ENCODE measurements at regions not wholly inside any gene's neighbourhood (a gene's known extent, or its start where the extent isn't known, plus 50 kb on each side); places are given as distances from the start of the nearest gene placed in this dataset.

- no peak for TF ChIP-seq ZNF609 (CRISPR knock-in tag; IDR thresholded peaks at IDR 0.05; ENCODE audit: borderline replicate concordance)
- no peak for TF ChIP-seq ZNF160 (CRISPR knock-in tag; IDR thresholded peaks at IDR 0.05)
- TF ChIP-seq ATF2 (CRISPR knock-in tag; IDR thresholded peaks at IDR 0.05) = no peak
- no peak for TF ChIP-seq ZNF768 (CRISPR knock-in tag; IDR thresholded peaks at IDR 0.05)
- no peak for TF ChIP-seq POLR2A (IDR thresholded peaks at IDR 0.05; ENCODE audit: insufficient read depth in 1 of 2, low read depth in 2 of 2, low read length in 2 of 2)
- TF ChIP-seq HOXA7 (CRISPR knock-in tag; IDR thresholded peaks at IDR 0.05) = no peak
- TF ChIP-seq ZNF143 (CRISPR knock-in tag; IDR thresholded peaks at IDR 0.05) = no peak
These were observed 254.2 kb upstream of the STT3B start (continued) for GRCh38 chr3:31278532-31278931.

GRCh38 chr3:31284776-31285175 lies 247.9 kb upstream of the STT3B start:
- intact Hi-C loops (cut with micrococcal nuclease; ENCODE audit: unreplicated experiment) = loop anchor here (5.0 kb wide), 1 partner anchor 58 kb away; no protein-coding TSS in a partner anchor
- H3K9me3 ChIP-seq (ENCODE audit: low read length) = no peaks in the 10 kb centered on the region
- no peak overlapping the region for H3K4me3 ChIP-seq (replicated peaks in 1 of 3; ENCODE audit: insufficient read depth in 1 of 3, low read depth in 2 of 3, low read length in 3 of 3)
- ATAC-seq (no peak), DNase-seq (ENCODE audit: low spot score) (no peak), FAIRE-seq (no peak)
- H3K4me2 ChIP-seq (ENCODE audit: low read depth, low read length) = peak overlapping the region; percentile 69; the same call in 1 of the 2 replicates
- ChIA-PET CTCF (ENCODE audit: low intra/inter-chr PET ratio, low total read pairs) (no interaction called here), POLR2A (interaction anchor here (0.7 to 1.6 kb wide), 4 partner anchors 9 to 866 kb away, joined by 3 to 16 read pairs (median 3); partner anchors contain the start of gene STT3B)
- in situ Hi-C loops (cut with HindIII; ENCODE audit: extremely low pct_ligation_motif_present, low pct_unique_long_range_greater_than_20kb) = no loop called here
- no peaks in the 10 kb centered on the region for H3K36me3 ChIP-seq (replicated peaks in 1 of 2; ENCODE audit: control insufficient read depth in 1 of 2, insufficient read depth in 2 of 2, low read length in 2 of 2)
- H3K27ac ChIP-seq (ENCODE audit: extremely low read length, insufficient read depth, low read length) = peak overlapping the region; percentile 81
- BruUV-seq (replicated peaks) = no TSS peak
- peak overlapping the region; percentile 66; the same call in 1 of the 2 replicates for H3K9ac ChIP-seq (ENCODE audit: insufficient read depth, low read depth, low read length)
- no peak overlapping the region for H2AFZ ChIP-seq (ENCODE audit: low read length)
- H4K20me1 ChIP-seq (ENCODE audit: insufficient read depth, low read length) = no peaks in the 10 kb centered on the region
- 43% methylated on average over 1 of the region's 1 CpG for WGBS (ENCODE audit: low lambda C conversion rate)
- H3K4me1 ChIP-seq (ENCODE audit: insufficient read depth, low read length) = peaks cover 64% of the 10 kb centered on the region
- H3K79me2 ChIP-seq (ENCODE audit: insufficient read depth, low read length) = no peaks in the 10 kb centered on the region
- no peaks in the 10 kb centered on the region for H3K27me3 ChIP-seq (ENCODE audit: control insufficient read depth in 1 of 2, insufficient read depth in 2 of 2, low read length in 2 of 2)
- no peak for TF ChIP-seq ZNF720 (CRISPR knock-in tag; IDR thresholded peaks at IDR 0.05)
- no peak for TF ChIP-seq NFIC (IDR thresholded peaks at IDR 0.05; ENCODE audit: low read length)
- no peak for TF ChIP-seq NR2C2 (CRISPR knock-in tag; IDR thresholded peaks at IDR 0.05; ENCODE audit: borderline replicate concordance)
- no peak for TF ChIP-seq ZNF709 (CRISPR knock-in tag; IDR thresholded peaks at IDR 0.05)
- TF ChIP-seq, protein P1, sequence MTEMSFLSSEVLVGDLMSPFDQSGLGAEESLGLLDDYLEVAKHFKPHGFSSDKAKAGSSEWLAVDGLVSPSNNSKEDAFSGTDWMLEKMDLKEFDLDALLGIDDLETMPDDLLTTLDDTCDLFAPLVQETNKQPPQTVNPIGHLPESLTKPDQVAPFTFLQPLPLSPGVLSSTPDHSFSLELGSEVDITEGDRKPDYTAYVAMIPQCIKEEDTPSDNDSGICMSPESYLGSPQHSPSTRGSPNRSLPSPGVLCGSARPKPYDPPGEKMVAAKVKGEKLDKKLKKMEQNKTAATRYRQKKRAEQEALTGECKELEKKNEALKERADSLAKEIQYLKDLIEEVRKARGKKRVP (CRISPR knock-in tag; IDR thresholded peaks at IDR 0.05) = no peak
- TF ChIP-seq PBX3 (CRISPR knock-in tag; IDR thresholded peaks at IDR 0.05; ENCODE audit: borderline replicate concordance) = no peak
- no peak for TF ChIP-seq RFXAP (CRISPR knock-in tag; IDR thresholded peaks at IDR 0.05; ENCODE audit: borderline replicate concordance)
- TF ChIP-seq SP140L (CRISPR knock-in tag; IDR thresholded peaks at IDR 0.05; ENCODE audit: borderline replicate concordance) = no peak

All from HepG2 (cell line).